Neuronal stem cell (in vitro differentiated cells): ENCODE measurements at regions not wholly inside any gene's neighbourhood (a gene's known extent, or its start where the extent isn't known, plus 50 kb on each side); places are given as distances from the start of the nearest gene placed in this dataset.
A peak's percentile ranks its signal among the peaks of the same experiment; 100 is the strongest.

Experiments used
- DNase-seq: peaks from one replicate; pipeline ENCODE4 v3.0.0-alpha.2; 2013; ENCODE audit warnings: low spot score
- H2AFZ ChIP-seq: one replicate; pipeline ENCODE4 v1.6.1; 2013; ENCODE audit warnings: mild to moderate bottlenecking, low read length, inconsistent platforms
- H2AK5ac ChIP-seq: 2 replicates; pipeline ENCODE4 v1.6.1; 2013; ENCODE audit warnings: low read depth, mild to moderate bottlenecking, inconsistent platforms, low read length, moderate library complexity, mixed read lengths
- H2BK120ac ChIP-seq: 2 replicates; pipeline ENCODE4 v1.6.1; 2013; ENCODE audit warnings: low read depth, mild to moderate bottlenecking, inconsistent platforms, low read length, moderate library complexity, mixed read lengths
- H2BK12ac ChIP-seq: one replicate; pipeline ENCODE4 v1.6.1; 2013; ENCODE audit warnings: low read length, inconsistent platforms
- H2BK15ac ChIP-seq: 2 replicates; pipeline ENCODE4 v1.6.1; 2013; ENCODE audit warnings: mild to moderate bottlenecking, low read length, inconsistent platforms, mixed read lengths
- H2BK5ac ChIP-seq: one replicate; pipeline ENCODE4 v1.6.1; 2013; ENCODE audit warnings: inconsistent platforms, mild to moderate bottlenecking, low read length, moderate library complexity
- H3K14ac ChIP-seq: one replicate; pipeline ENCODE4 v1.6.1; 2013; ENCODE audit warnings: low read length, inconsistent platforms
- H3K18ac ChIP-seq: 2 replicates; pipeline ENCODE4 v1.6.1; 2013; ENCODE audit warnings: low read length, inconsistent platforms
- H3K23ac ChIP-seq: 2 replicates; pipeline ENCODE4 v1.6.1; 2013; ENCODE audit warnings: low read depth, mild to moderate bottlenecking, mixed read lengths, low read length, inconsistent platforms; ENCODE audit not compliant: poor library complexity
- H3K27ac ChIP-seq: replicated peaks from 3 replicates; pipeline ENCODE4 v1.5.1; 2013; ENCODE audit warnings: low read length, inconsistent platforms
- H3K27me3 ChIP-seq, 3 experiments: 2 replicates each; pipeline ENCODE4 v1.6.1; 2013; ENCODE audit warnings: low read length in 3 of 3, mild to moderate bottlenecking in 2 of 3, inconsistent platforms in 1 of 3, low read depth in 1 of 3, mixed read lengths in 1 of 3, moderate library complexity in 1 of 3; ENCODE audit not compliant: control insufficient read depth in 3 of 3, insufficient read depth in 3 of 3
- H3K36me3 ChIP-seq, 2 donors: replicated peaks in 1 of 2; 2 replicates each; pipeline ENCODE4 v1.6.1; 2013; ENCODE audit warnings: low read length in 2 of 2; ENCODE audit not compliant: control insufficient read depth in 2 of 2, insufficient read depth in 2 of 2
- H3K4ac ChIP-seq: 2 replicates; pipeline ENCODE4 v1.6.1; 2013; ENCODE audit warnings: inconsistent platforms, mild to moderate bottlenecking, low read length, moderate library complexity
- H3K4me1 ChIP-seq, 2 donors: 1 replicate in 1 of 2; 2 replicates in 1 of 2; pipeline ENCODE4 v1.6.1; 2013; ENCODE audit warnings: low read length in 2 of 2, low read depth in 1 of 2; ENCODE audit not compliant: control insufficient read depth in 2 of 2, insufficient read depth in 1 of 2
- H3K4me2 ChIP-seq: one replicate; pipeline ENCODE4 v1.6.1; 2013; ENCODE audit warnings: mild to moderate bottlenecking, low read length, inconsistent platforms; ENCODE audit not compliant: insufficient read depth, poor library complexity, severe bottlenecking
- H3K4me3 ChIP-seq, 2 donors: 2 replicates each; pipeline ENCODE4 v1.5.1; 2013; ENCODE audit warnings: low read length in 2 of 2, mild to moderate bottlenecking in 2 of 2, inconsistent platforms in 1 of 2, moderate library complexity in 1 of 2
- H3K79me1 ChIP-seq: one replicate; pipeline ENCODE4 v1.6.1; 2013; ENCODE audit warnings: low read depth, mild to moderate bottlenecking, inconsistent platforms, low read length, moderate library complexity
- H3K9ac ChIP-seq: one replicate; pipeline ENCODE4 v1.6.1; 2013; ENCODE audit warnings: mild to moderate bottlenecking, low read depth, low read length, inconsistent platforms; ENCODE audit not compliant: poor library complexity
- H3K9me3 ChIP-seq, 2 donors: replicated peaks in 1 of 2; 2 replicates each; pipeline versions ENCODE3 to v1.6.1; 2013; ENCODE audit warnings: low read length in 2 of 2, mild to moderate bottlenecking in 2 of 2, inconsistent platforms in 1 of 2, low read depth in 1 of 2, mixed read lengths in 1 of 2, moderate library complexity in 1 of 2; ENCODE audit not compliant: control insufficient read depth in 2 of 2, insufficient read depth in 1 of 2
- H4K8ac ChIP-seq: one replicate; pipeline ENCODE4 v1.6.1; 2013; ENCODE audit warnings: low read depth, mild to moderate bottlenecking, inconsistent platforms, low read length, moderate library complexity
- H4K91ac ChIP-seq: one replicate; pipeline ENCODE4 v1.6.1; 2013; ENCODE audit warnings: low read length, low read depth, mild to moderate bottlenecking, inconsistent platforms; ENCODE audit not compliant: poor library complexity
- WGBS, 2 donors: extraction: QIAGEN DNeasy Blood & Tissue Kit; methylation state at CpG; one replicate each; pipeline ENCODE4 v1.1.7; 2013; ENCODE audit warnings: missing lambda C conversion rate in 2 of 2, mixed read lengths in 1 of 2; ENCODE audit not compliant: insufficient read length in 2 of 2, insufficient replicate concordance in 1 of 2; ENCODE audit errors: extremely low coverage in 2 of 2; 5-methylcytosine and 5-hydroxymethylcytosine counted together

DNA sequence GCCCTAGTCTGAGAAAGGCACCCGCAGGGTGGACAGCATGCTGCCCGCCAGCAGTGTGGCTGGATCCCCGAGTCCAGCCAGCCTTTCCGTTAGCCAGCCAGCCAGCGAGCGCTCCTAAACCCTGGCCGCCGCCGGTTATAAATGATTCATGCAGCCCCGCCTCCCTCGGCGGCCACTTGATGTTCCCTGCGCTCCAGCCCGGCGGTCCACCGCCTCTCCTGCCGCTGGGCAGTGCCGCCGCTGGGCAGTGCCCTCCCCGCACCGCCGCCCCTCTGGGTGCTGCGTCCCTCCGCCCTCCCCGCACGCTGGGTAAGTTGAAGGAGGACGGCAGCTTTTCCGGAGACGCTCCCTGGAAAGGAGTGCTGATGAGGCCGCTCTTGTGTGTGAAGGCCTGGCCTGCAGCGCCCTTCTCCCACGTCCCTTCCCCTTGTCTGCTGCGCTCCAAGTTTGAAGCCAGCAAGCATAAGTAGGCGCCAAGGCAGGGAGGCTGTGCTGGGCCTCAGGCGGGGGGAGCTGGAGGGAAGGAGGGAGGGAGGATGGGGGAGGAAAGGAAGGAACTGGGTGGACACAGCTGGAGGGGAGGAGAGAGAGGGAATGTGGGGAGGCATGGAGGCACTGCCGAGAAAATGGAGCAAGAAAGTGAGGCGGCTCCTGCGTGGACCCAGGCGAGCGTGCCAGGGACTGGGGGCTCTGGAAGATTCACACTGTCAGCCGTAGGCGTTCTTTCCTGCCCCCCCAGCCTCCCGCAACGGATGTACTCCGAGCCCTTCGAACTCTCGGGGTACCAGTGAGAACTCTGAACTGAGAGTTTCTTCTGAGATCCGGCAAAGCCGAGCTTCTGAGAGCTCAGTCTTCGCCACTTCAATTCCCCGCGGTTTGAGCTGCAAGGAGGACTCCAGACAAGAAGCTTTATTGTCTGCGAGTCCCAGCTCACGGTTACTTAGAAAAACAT lies 131.9 kb downstream of the GLI2 start:
- H3K9me3 ChIP-seq: no peaks in the 10 kb centered on the region
- DNase-seq: peak; percentile 49
- peaks cover 26 to 35% of the 10 kb centered on the region in 2 donors for H3K4me1 ChIP-seq
- no peaks in the 10 kb centered on the region for H3K27me3 ChIP-seq
- peaks cover 31% of the 10 kb centered on the region for H3K79me1 ChIP-seq
- H2BK5ac ChIP-seq: peak overlapping the region; percentile 69
- H3K4ac ChIP-seq: peak overlapping the region; percentile 13
- peak overlapping the region; percentile 44 for H3K27ac ChIP-seq
- H3K14ac ChIP-seq: peak overlapping the region; percentile 2
- peak overlapping the region; percentile 73 for H4K91ac ChIP-seq
- H3K23ac ChIP-seq: peak overlapping the region; percentile 82
- H2BK15ac ChIP-seq: peak overlapping the region; percentile 81
- peak overlapping the region; percentile 55 for H2AFZ ChIP-seq
- H3K4me2 ChIP-seq: peak overlapping the region; percentile 68
- no peak overlapping the region for H4K8ac ChIP-seq
- peak overlapping the region; percentile 20 to 42 for H3K4me3 ChIP-seq
- peak overlapping the region; percentile 79 for H3K9ac ChIP-seq
- peak overlapping the region; percentile 73 for H2AK5ac ChIP-seq
- H3K18ac ChIP-seq: peak overlapping the region; percentile 98
- peak overlapping the region; percentile 65 for H2BK12ac ChIP-seq
- H2BK120ac ChIP-seq: peak overlapping the region; percentile 68
- peaks cover 5 to 24% of the 10 kb centered on the region in 2 donors for H3K36me3 ChIP-seq
- WGBS, 2 donors: no CpG with 5 or more reads among the region's 54 CpGs

GRCh38 chr2:120868366-120868765 lies 132.7 kb downstream of the GLI2 start:
- Histone ChIP-seq H2AK5ac (no peak overlapping the region), H3K4me3 (no peak overlapping the region), H3K27ac (no peak overlapping the region), H2BK12ac (no peak overlapping the region), H3K79me1 (peaks cover 28% of the 10 kb centered on the region), H3K27me3 (no peaks in the 10 kb centered on the region), H3K4me1 (peaks cover 27 to 41% of the 10 kb centered on the region in 2 donors), H4K91ac (no peak overlapping the region), H3K4ac (no peak overlapping the region), H2BK15ac (no peak overlapping the region), H2AFZ (no peak overlapping the region), H3K4me2 (no peak overlapping the region), H3K36me3 (peaks cover 0 to 18% of the 10 kb centered on the region in 2 donors), H2BK120ac (no peak overlapping the region), H3K14ac (no peak overlapping the region), H3K9ac (no peak overlapping the region), H3K9me3 (no peaks in the 10 kb centered on the region), H4K8ac (no peak overlapping the region), H3K23ac (no peak overlapping the region), H3K18ac (no peak overlapping the region), H2BK5ac (no peak overlapping the region)
- no peak for DNase-seq
- no CpG with 5 or more reads among the region's 4 CpGs for WGBS, 2 donors

- Histone ChIP-seq H4K8ac (no peak overlapping the region), H2AK5ac (no peak overlapping the region), H3K27ac (no peak overlapping the region), H2AFZ (no peak overlapping the region), H2BK15ac (no peak overlapping the region), H3K9ac (no peak overlapping the region), H3K4ac (no peak overlapping the region), H3K36me3 (peaks cover 0 to 10% of the 10 kb centered on the region in 2 donors), H2BK5ac (no peak overlapping the region), H3K4me2 (no peak overlapping the region), H3K4me3 (no peak overlapping the region), H4K91ac (no peak overlapping the region), H3K79me1 (peaks cover 26% of the 10 kb centered on the region), H3K18ac (peak overlapping the region; percentile 15), H3K14ac (no peak overlapping the region), H3K9me3 (no peaks in the 10 kb centered on the region), H3K27me3 (no peaks in the 10 kb centered on the region), H2BK120ac (no peak overlapping the region), H2BK12ac (no peak overlapping the region), H3K4me1 (peaks cover 34 to 48% of the 10 kb centered on the region in 2 donors), H3K23ac (peak overlapping the region; percentile 58)
- no peak for DNase-seq
- WGBS, 2 donors: no CpG with 5 or more reads among the region's 1 CpG
These were observed 133.5 kb downstream of the GLI2 start for GRCh38 chr2:120869036-120869729.
